Left ventricle myocardium inferior (tissue), 1 donor: ENCODE measurements at regions not wholly inside any gene's neighbourhood (a gene's known extent, or its start where the extent isn't known, plus 50 kb on each side); places are given as distances from the start of the nearest gene placed in this dataset.

Source experiments
- DNase-seq: peaks from one replicate; pipeline ENCODE4 v3.0.0-alpha.2; 2020
- H3K27ac ChIP-seq: fragments of 200-600 bp; replicated peaks from 2 replicates; pipeline ENCODE4 v1.8.0; 2021
- H3K27me3 ChIP-seq: fragments of 200-600 bp; 2 replicates; pipeline ENCODE4 v1.8.0; 2021; ENCODE audit warnings: low read depth
- H3K36me3 ChIP-seq: fragments of 200-600 bp; 2 replicates; pipeline ENCODE4 v1.8.0; 2021
- H3K4me1 ChIP-seq: fragments of 200-600 bp; 2 replicates; pipeline ENCODE4 v1.8.0; 2021
- H3K4me3 ChIP-seq: fragments of 200-600 bp; 2 replicates; pipeline ENCODE4 v1.8.0; 2021; ENCODE audit warnings: mild to moderate bottlenecking, moderate library complexity
- H3K9me3 ChIP-seq: fragments of 200-600 bp; replicated peaks from 2 replicates; pipeline ENCODE4 v1.8.0; 2021
- CTCF ChIP-seq: fragments of 200-600 bp; IDR thresholded peaks from 2 replicates; pipeline ENCODE4 v1.8.0; 2021; ENCODE audit warnings: antibody characterized with exemption, mild to moderate bottlenecking, borderline replicate concordance
- intact Hi-C: fragments of 100-400 bp; cut with micrococcal nuclease; formaldehyde crosslinking; loops from one replicate; pipeline ENCODE4 v1.11.0; 2022
- donor health status: DM: no; HTN: yes; CAD: no; lungs with severe emphysema.

- Histone ChIP-seq H3K27me3 (peaks cover 26% of the 10 kb centered on the region), H3K4me1 (no peaks in the 10 kb centered on the region), H3K9me3 (peaks cover 9% of the 10 kb centered on the region), H3K4me3 (no peak overlapping the region), H3K27ac (no peak overlapping the region), H3K36me3 (no peaks in the 10 kb centered on the region)
- intact Hi-C loops, result no loop called here
- no peak for DNase-seq
- TF ChIP-seq CTCF, result no peak
These were observed 570.1 kb downstream of the VRK1 start for GRCh38 chr14:97367278-97367677.

- peaks cover 9% of the 10 kb centered on the region for H3K9me3 ChIP-seq
- no peaks in the 10 kb centered on the region for H3K36me3 ChIP-seq
- H3K4me3 ChIP-seq, result no peak overlapping the region
- intact Hi-C loops, result no loop called here
- no peak for DNase-seq
- H3K4me1 ChIP-seq, result no peaks in the 10 kb centered on the region
- peaks cover 27% of the 10 kb centered on the region for H3K27me3 ChIP-seq
- H3K27ac ChIP-seq, result no peak overlapping the region
- TF ChIP-seq CTCF, result no peak
These were observed 570.9 kb downstream of the VRK1 start for GRCh38 chr14:97368049-97368448.

GRCh38 chr14:97368900-97369564, 571.9 kb downstream of the VRK1 start:
- H3K4me1 ChIP-seq, result no peaks in the 10 kb centered on the region
- peaks cover 37% of the 10 kb centered on the region for H3K27me3 ChIP-seq
- no peaks in the 10 kb centered on the region for H3K36me3 ChIP-seq
- intact Hi-C loops, result no loop called here
- TF ChIP-seq CTCF, result no peak
- no peak for DNase-seq
- no peak overlapping the region for H3K27ac ChIP-seq
- H3K4me3 ChIP-seq, result no peak overlapping the region
- H3K9me3 ChIP-seq, result peaks cover 9% of the 10 kb centered on the region

- Histone ChIP-seq H3K4me1 (no peaks in the 10 kb centered on the region), H3K27me3 (peaks cover 42% of the 10 kb centered on the region), H3K27ac (no peak overlapping the region), H3K36me3 (no peaks in the 10 kb centered on the region), H3K9me3 (peaks cover 9% of the 10 kb centered on the region), H3K4me3 (no peak overlapping the region)
- DNase-seq, result no peak
- intact Hi-C loops, result no loop called here
- no peak for TF ChIP-seq CTCF
These were observed 572.7 kb downstream of the VRK1 start for GRCh38 chr14:97369901-97370300.

GRCh38 chr14:97376310-97376709, 579.1 kb downstream of the VRK1 start:
- intact Hi-C loops, result no loop called here
- H3K9me3 ChIP-seq, result peaks cover 4% of the 10 kb centered on the region
- H3K4me1 ChIP-seq, result no peaks in the 10 kb centered on the region
- DNase-seq, result no peak
- no peak overlapping the region for H3K4me3 ChIP-seq
- H3K27me3 ChIP-seq, result peaks cover 62% of the 10 kb centered on the region
- H3K36me3 ChIP-seq, result no peaks in the 10 kb centered on the region
- H3K27ac ChIP-seq, result no peak overlapping the region
- no peak for TF ChIP-seq CTCF
